ENCODE measurements at regions not wholly inside any gene's neighbourhood (a gene's known extent, or its start where the extent isn't known, plus 50 kb on each side); places are given as distances from the start of the nearest gene placed in this dataset.

DNA sequence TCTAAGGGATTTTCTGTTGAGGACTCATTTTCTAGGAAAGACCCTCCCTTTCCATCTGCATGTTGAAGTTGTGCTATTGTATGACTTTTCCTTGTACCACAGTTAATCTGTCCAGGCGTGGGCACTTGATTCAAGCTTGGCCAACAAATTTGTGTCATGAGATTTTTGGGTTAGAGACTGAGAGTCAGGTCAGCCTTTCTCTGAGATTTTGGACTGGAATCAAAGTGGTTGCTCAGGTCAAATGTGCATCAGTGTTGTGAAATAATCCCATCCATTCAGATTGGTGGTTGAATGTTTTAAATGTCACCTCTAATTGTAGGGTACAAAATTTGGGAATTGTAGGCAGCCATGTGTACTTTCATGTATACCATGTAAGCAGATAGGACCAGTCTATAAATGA is 545.2 kb upstream of the IGFBP7 start:
- ChIA-PET CTCF (ENCODE audit: low intra/inter-chr PET ratio, low total read pairs) (no interaction called here), POLR2A (no interaction called here)
- H3K9me3 ChIP-seq (ENCODE audit: low read length), result no peaks in the 10 kb centered on the region
- H3K9ac ChIP-seq (ENCODE audit: insufficient read depth, low read depth, low read length), result no peak overlapping the region
- H2AFZ ChIP-seq (ENCODE audit: low read length), result no peak overlapping the region
- FAIRE-seq, result no peak
- in situ Hi-C loops (cut with HindIII; ENCODE audit: extremely low pct_ligation_motif_present, low pct_unique_long_range_greater_than_20kb), result no loop called here
- H3K4me1 ChIP-seq (ENCODE audit: insufficient read depth, low read length), result no peaks in the 10 kb centered on the region
- no peak overlapping the region for H3K4me2 ChIP-seq (ENCODE audit: low read depth, low read length)
- no peaks in the 10 kb centered on the region for H3K79me2 ChIP-seq (ENCODE audit: insufficient read depth, low read length)
- H4K20me1 ChIP-seq (ENCODE audit: insufficient read depth, low read length), result no peaks in the 10 kb centered on the region
- no peak for ATAC-seq
- H3K27ac ChIP-seq (ENCODE audit: extremely low read length, insufficient read depth, low read length), result no peak overlapping the region
- H3K36me3 ChIP-seq (replicated peaks in 1 of 2; ENCODE audit: control insufficient read depth in 1 of 2, insufficient read depth in 2 of 2, low read length in 2 of 2), result no peaks in the 10 kb centered on the region
- TF ChIP-seq ZNF333 (CRISPR knock-in tag; IDR thresholded peaks at IDR 0.05; ENCODE audit: borderline replicate concordance), result no peak
- no peak for TF ChIP-seq ZNF354B (CRISPR knock-in tag; IDR thresholded peaks at IDR 0.05)
- TF ChIP-seq, protein P1, sequence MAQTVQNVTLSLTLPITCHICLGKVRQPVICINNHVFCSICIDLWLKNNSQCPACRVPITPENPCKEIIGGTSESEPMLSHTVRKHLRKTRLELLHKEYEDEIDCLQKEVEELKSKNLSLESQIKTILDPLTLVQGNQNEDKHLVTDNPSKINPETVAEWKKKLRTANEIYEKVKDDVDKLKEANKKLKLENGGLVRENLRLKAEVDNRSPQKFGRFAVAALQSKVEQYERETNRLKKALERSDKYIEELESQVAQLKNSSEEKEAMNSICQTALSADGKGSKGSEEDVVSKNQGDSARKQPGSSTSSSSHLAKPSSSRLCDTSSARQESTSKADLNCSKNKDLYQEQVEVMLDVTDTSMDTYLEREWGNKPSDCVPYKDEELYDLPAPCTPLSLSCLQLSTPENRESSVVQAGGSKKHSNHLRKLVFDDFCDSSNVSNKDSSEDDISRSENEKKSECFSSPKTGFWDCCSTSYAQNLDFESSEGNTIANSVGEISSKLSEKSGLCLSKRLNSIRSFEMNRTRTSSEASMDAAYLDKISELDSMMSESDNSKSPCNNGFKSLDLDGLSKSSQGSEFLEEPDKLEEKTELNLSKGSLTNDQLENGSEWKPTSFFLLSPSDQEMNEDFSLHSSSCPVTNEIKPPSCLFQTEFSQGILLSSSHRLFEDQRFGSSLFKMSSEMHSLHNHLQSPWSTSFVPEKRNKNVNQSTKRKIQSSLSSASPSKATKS (CRISPR knock-in tag; IDR thresholded peaks at IDR 0.05), result no peak
- TF ChIP-seq CBX5 (CRISPR knock-in tag; IDR thresholded peaks at IDR 0.05; ENCODE audit: borderline replicate concordance), result no peak
- no peak for TF ChIP-seq CHD4 (IDR thresholded peaks at IDR 0.05; ENCODE audit: borderline replicate concordance, low read length)
- no peak for TF ChIP-seq SP140L (CRISPR knock-in tag; IDR thresholded peaks at IDR 0.05; ENCODE audit: borderline replicate concordance)
- no peak for TF ChIP-seq HNRNPK (IDR thresholded peaks at IDR 0.05; ENCODE audit: low read depth, low read length, poor library complexity, severe bottlenecking)
- TF ChIP-seq, protein P2, sequence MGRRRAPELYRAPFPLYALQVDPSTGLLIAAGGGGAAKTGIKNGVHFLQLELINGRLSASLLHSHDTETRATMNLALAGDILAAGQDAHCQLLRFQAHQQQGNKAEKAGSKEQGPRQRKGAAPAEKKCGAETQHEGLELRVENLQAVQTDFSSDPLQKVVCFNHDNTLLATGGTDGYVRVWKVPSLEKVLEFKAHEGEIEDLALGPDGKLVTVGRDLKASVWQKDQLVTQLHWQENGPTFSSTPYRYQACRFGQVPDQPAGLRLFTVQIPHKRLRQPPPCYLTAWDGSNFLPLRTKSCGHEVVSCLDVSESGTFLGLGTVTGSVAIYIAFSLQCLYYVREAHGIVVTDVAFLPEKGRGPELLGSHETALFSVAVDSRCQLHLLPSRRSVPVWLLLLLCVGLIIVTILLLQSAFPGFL (CRISPR knock-in tag; IDR thresholded peaks at IDR 0.05), result no peak
- TF ChIP-seq DMAP1 (CRISPR knock-in tag; IDR thresholded peaks at IDR 0.05), result no peak
- TF ChIP-seq NR2F6 (IDR thresholded peaks at IDR 0.05), result no peak
- no peak for TF ChIP-seq NR2F6 (CRISPR knock-in tag; IDR thresholded peaks at IDR 0.05)
- no peak for TF ChIP-seq NCOA1 (CRISPR knock-in tag; IDR thresholded peaks at IDR 0.05)
- TF ChIP-seq, protein P3, sequence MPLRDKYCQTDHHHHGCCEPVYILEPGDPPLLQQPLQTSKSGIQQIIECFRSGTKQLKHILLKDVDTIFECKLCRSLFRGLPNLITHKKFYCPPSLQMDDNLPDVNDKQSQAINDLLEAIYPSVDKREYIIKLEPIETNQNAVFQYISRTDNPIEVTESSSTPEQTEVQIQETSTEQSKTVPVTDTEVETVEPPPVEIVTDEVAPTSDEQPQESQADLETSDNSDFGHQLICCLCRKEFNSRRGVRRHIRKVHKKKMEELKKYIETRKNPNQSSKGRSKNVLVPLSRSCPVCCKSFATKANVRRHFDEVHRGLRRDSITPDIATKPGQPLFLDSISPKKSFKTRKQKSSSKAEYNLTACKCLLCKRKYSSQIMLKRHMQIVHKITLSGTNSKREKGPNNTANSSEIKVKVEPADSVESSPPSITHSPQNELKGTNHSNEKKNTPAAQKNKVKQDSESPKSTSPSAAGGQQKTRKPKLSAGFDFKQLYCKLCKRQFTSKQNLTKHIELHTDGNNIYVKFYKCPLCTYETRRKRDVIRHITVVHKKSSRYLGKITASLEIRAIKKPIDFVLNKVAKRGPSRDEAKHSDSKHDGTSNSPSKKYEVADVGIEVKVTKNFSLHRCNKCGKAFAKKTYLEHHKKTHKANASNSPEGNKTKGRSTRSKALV (CRISPR knock-in tag; IDR thresholded peaks at IDR 0.05), result no peak
- TF ChIP-seq ZSCAN30 (CRISPR knock-in tag; IDR thresholded peaks at IDR 0.05), result no peak
- TF ChIP-seq GABPB1 (CRISPR knock-in tag; IDR thresholded peaks at IDR 0.05), result no peak
- TF ChIP-seq, protein P4, sequence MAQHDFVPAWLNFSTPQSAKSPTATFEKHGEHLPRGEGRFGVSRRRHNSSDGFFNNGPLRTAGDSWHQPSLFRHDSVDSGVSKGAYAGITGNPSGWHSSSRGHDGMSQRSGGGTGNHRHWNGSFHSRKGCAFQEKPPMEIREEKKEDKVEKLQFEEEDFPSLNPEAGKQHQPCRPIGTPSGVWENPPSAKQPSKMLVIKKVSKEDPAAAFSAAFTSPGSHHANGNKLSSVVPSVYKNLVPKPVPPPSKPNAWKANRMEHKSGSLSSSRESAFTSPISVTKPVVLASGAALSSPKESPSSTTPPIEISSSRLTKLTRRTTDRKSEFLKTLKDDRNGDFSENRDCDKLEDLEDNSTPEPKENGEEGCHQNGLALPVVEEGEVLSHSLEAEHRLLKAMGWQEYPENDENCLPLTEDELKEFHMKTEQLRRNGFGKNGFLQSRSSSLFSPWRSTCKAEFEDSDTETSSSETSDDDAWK (CRISPR knock-in tag; IDR thresholded peaks at IDR 0.05), result no peak
- TF ChIP-seq, protein P5, sequence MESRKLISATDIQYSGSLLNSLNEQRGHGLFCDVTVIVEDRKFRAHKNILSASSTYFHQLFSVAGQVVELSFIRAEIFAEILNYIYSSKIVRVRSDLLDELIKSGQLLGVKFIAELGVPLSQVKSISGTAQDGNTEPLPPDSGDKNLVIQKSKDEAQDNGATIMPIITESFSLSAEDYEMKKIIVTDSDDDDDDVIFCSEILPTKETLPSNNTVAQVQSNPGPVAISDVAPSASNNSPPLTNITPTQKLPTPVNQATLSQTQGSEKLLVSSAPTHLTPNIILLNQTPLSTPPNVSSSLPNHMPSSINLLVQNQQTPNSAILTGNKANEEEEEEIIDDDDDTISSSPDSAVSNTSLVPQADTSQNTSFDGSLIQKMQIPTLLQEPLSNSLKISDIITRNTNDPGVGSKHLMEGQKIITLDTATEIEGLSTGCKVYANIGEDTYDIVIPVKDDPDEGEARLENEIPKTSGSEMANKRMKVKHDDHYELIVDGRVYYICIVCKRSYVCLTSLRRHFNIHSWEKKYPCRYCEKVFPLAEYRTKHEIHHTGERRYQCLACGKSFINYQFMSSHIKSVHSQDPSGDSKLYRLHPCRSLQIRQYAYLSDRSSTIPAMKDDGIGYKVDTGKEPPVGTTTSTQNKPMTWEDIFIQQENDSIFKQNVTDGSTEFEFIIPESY (CRISPR knock-in tag; IDR thresholded peaks at IDR 0.05), result no peak
- TF ChIP-seq ZNF263 (CRISPR knock-in tag; IDR thresholded peaks at IDR 0.05), result no peak
- no peak overlapping the region for H3K4me3 ChIP-seq (replicated peaks in 1 of 3; ENCODE audit: insufficient read depth in 1 of 3, low read depth in 2 of 3, low read length in 3 of 3)
- 0% methylated on average over 1 of the region's 1 CpG for WGBS (ENCODE audit: low lambda C conversion rate)
- intact Hi-C loops (cut with micrococcal nuclease; ENCODE audit: unreplicated experiment), result no loop called here
- no peak for DNase-seq (ENCODE audit: low spot score)
- no peaks in the 10 kb centered on the region for H3K27me3 ChIP-seq (ENCODE audit: control insufficient read depth in 1 of 2, insufficient read depth in 2 of 2, low read length in 2 of 2)
- BruUV-seq (replicated peaks), result no TSS peak

Data from HepG2 (cell line).